ENCODE measurements at regions not wholly inside any gene's neighbourhood (a gene's known extent, or its start where the extent isn't known, plus 50 kb on each side); places are given as distances from the start of the nearest gene placed in this dataset.

- TF ChIP-seq POLR2A (IDR thresholded peaks at IDR 0.05) (no peak), CTCF (IDR thresholded peaks at IDR 0.05) (no peak)
These were observed 461.4 kb upstream of the SYT1 start for GRCh38 chr12:78403136-78403535.
